ENCODE measurements at regions not wholly inside any gene's neighbourhood (a gene's known extent, or its start where the extent isn't known, plus 50 kb on each side); places are given as distances from the start of the nearest gene placed in this dataset.

- no peak overlapping the region for H3K27ac ChIP-seq
- no peak for TF ChIP-seq ZFX (IDR thresholded peaks at IDR 0.05; ENCODE audit: borderline replicate concordance)
- TF ChIP-seq, protein P1, sequence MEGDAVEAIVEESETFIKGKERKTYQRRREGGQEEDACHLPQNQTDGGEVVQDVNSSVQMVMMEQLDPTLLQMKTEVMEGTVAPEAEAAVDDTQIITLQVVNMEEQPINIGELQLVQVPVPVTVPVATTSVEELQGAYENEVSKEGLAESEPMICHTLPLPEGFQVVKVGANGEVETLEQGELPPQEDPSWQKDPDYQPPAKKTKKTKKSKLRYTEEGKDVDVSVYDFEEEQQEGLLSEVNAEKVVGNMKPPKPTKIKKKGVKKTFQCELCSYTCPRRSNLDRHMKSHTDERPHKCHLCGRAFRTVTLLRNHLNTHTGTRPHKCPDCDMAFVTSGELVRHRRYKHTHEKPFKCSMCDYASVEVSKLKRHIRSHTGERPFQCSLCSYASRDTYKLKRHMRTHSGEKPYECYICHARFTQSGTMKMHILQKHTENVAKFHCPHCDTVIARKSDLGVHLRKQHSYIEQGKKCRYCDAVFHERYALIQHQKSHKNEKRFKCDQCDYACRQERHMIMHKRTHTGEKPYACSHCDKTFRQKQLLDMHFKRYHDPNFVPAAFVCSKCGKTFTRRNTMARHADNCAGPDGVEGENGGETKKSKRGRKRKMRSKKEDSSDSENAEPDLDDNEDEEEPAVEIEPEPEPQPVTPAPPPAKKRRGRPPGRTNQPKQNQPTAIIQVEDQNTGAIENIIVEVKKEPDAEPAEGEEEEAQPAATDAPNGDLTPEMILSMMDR (IDR thresholded peaks at IDR 0.05), result no peak
These were observed 57.9 kb upstream of the BICD1 start for GRCh38 chr12:32048791-32049190.

GRCh38 chr12:32049956-32050355, 56.7 kb upstream of the BICD1 start:
- TF ChIP-seq, protein P1 (IDR thresholded peaks at IDR 0.05), result no peak
- no peak for TF ChIP-seq ZFX (IDR thresholded peaks at IDR 0.05; ENCODE audit: borderline replicate concordance)
- no peak overlapping the region for H3K27ac ChIP-seq

DNA sequence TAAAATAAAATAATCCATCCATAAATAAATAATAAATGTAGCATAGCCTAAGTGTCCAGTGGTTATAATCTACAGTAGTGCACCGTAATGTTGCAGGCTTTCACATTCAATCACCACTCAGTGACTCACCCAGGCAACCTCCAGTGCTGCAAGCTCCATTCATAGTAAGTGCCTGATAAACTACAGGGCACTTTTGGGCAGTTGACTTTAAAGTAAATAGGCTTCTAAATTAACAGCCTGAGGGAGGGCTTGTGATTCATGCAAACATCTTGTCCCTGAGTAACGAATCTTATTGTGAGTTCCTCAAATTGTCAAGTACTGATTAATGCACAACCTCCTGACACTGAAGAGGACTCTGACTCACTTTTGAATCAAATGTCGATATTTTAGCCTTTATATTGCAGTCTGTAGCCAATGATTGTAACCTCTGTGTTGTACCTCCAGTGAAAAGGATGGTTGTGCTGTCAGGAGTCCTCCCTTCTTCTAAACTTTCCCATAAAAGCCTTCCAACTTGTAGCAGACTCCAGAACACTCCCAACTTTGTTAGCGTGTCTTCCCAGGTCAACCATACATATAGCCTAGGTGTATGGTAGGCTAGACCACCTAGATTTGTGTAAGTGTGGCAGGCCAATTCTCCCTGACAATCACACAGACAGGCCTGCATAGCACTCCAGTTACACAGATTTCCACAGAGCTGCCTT, 55.0 kb upstream of the BICD1 start:
- H3K27ac ChIP-seq, result peak overlapping the region; percentile 34
- TF ChIP-seq ZFX (IDR thresholded peaks at IDR 0.05; ENCODE audit: borderline replicate concordance), result no peak
- TF ChIP-seq, protein P1 (IDR thresholded peaks at IDR 0.05), result no peak

GRCh38 chr12:32052212-32052713, 54.4 kb upstream of the BICD1 start:
- TF ChIP-seq, protein P1 (IDR thresholded peaks at IDR 0.05), result no peak
- TF ChIP-seq ZFX (IDR thresholded peaks at IDR 0.05; ENCODE audit: borderline replicate concordance), result no peak
- peak overlapping the region; percentile 34 for H3K27ac ChIP-seq

- TF ChIP-seq, protein P1 (IDR thresholded peaks at IDR 0.05), result no peak
- no peak for TF ChIP-seq ZFX (IDR thresholded peaks at IDR 0.05; ENCODE audit: borderline replicate concordance)
- H3K27ac ChIP-seq, result no peak overlapping the region
These were observed 52.6 kb upstream of the BICD1 start for GRCh38 chr12:32053881-32054624.
